GM21526 (cell line): ENCODE measurements at regions not wholly inside any gene's neighbourhood (a gene's known extent, or its start where the extent isn't known, plus 50 kb on each side); places are given as distances from the start of the nearest gene placed in this dataset.

Experiments used
- ATAC-seq: cut with Tn5 transposase; IDR thresholded peaks from one replicate; pipeline ENCODE4 v1.9.1; 2021; ENCODE audit warnings: moderate library complexity; ENCODE audit not compliant: unreplicated experiment, low FRiP score

DNA sequence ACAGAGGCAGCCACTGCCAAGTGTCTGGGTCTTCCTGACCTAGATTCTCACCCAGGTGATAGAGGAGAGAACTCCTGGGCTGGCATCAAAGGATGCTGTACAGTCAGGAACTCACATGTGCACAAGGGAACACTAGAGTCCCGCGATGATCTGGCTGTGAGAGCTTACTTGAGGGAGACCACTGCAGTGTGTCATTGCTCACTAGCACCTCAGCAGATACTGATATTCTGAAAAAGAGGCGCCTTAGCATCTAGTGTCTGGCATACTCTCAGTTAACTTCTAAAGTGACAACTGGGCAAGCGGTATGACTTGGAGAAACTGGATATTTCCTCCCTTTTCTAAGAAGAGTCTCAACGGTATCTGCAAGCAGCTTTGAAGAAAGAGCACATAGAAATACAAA lies 189.9 kb downstream of the CMPK2 start:
- no peak for ATAC-seq

DNA sequence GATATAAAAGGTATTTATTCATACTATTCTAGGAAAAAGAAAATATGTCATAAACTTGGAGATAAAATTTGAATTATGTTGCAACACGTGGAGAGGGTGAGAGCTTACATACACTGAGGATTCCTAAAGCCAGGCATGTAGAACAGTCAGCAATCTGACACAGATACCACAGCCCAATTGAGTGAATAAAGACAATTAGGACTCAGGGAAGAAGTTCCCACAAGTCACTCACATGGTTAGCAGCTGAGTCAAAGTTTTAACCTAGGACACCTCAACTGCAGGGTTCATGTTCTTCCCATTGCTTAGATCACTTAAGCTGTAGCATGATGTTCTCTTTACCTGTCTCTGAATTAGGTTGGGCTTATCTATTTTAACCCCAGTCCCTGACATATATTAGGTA lies 189.5 kb downstream of the CMPK2 start:
- ATAC-seq, result no peak

DNA sequence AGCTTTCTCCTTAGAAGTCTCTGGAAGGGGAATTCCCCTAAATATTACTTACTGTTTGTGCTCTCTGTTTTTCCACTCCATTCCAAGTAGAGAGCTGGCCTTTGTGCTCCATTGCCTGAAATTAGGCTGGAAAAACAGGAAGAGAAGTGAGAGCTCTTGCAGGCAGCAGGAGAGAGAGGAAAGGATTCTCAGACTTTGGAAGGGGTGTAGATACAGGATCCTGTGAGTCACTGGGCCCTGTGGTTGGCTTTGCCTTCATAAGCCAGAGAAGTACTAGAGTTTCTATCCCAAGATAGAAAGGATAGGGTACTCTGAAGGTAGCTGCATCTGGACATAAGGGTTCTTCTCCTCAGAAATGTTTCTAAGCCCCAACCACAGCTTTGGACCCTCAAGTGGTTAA lies 188.9 kb downstream of the CMPK2 start:
- ATAC-seq, result no peak

DNA sequence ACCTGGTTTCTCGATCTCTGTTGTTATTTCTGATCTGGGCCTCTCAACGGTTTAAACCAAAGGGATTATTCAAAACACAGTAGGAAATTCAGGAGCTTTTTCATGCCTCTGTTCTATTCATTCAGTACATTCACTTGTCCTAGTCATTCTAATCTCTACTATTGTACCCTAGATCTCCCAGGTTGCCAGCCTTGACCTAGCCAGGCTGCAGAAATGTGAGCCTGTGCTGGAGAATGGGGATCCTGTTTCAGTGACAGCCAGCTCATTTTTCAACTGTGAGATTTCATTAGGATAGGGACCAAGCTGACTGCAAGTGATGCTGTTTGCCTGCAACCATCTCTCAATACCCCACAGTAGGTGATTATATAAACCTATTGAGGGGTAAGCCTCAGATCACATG lies 186.2 kb downstream of the CMPK2 start:
- ATAC-seq, result no peak

DNA sequence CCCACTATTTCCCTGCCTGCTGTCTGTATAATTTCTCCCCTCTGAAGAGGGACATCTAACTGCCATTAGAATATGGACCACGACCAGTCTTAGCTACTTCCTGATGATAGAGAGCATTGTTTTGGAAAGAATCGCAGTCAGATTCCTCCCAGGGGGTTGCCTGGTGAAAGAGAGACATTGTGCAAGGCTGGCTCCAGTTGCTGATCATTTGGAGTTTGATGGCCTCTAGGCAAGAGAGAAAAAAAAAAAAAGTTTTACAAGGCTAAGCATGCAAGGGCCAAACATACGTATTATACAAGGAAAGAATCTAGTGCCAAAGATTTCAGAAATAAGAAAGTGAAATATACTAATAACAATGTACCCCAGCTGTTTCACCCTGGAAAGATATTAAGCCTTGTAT lies 182.2 kb downstream of the CMPK2 start:
- no peak for ATAC-seq

DNA sequence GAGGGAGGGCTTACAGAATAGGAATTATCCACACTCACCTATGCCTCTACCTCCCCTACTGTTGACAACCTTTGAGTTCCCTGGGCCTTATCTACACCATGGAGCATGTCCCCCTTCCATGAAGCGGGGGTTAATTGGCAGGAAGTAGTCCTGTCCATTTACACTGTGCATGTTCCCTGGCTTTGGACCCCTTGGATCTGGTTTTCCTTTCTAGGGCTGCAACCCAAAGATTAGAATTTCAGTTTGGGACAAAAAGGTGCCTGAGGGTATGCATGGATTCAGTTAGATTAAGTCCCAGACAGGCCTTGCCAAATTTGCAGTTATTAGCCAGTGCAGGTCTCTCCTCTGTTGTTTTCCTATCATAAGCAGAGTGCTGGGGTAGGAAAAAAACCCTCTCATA lies 180.3 kb downstream of the CMPK2 start:
- ATAC-seq, result no peak

DNA sequence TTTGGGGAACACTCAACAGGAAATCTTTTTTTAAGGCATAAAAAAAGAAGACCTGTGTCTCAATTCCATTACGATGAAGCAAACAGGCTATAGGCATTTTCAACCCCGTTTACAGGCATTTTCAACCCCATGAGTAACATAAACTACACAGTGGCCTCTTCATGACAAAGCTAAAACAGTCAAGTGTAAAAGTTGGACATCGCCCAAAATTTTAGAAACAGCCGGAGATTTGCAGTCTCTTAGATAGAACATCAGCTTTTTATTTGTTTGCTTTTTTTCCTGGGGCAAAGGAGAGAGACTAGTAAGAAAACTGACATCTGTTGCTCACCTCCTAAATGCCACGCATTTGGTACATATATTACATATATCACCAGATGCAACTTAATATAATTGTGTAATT lies 173.7 kb downstream of the CMPK2 start:
- ATAC-seq, result no peak

DNA sequence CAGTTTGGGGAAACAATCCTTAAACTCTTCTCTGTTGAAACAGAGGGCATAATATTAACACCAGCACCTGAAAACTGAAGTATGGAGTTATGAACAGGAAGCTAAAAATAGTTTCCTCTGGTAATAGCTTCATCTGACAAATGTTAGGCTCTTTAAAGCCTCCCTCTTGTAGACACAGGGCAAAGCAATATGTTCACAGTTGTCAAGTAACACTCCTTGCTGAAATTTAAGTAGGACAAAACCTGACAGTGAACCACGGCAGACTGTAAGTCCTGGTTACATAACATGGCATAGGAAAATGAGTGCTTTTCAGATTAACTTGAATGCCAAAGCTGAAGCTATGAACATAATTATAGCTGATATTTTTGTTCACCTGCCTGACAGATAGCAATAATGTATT lies 172.9 kb downstream of the CMPK2 start:
- ATAC-seq, result no peak

DNA sequence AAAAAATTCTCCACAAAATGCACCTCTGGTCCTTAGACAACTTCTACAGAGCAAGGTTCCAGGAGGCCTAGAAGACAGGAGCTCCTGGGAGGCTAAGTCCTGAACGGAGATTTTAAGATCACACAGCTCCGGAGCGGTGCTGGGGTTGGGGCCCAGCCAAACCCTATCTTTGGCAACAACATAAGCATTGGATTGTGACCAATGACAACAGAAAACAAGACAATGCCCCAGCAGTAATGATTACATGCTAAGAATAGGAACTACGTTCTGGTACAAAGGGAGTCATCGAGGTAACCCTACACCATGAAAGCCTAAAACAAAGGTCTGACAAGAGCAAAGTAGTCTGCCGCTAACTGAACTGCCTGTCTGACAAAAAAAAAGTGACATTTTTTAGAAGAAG lies 171.2 kb downstream of the CMPK2 start:
- no peak for ATAC-seq

DNA sequence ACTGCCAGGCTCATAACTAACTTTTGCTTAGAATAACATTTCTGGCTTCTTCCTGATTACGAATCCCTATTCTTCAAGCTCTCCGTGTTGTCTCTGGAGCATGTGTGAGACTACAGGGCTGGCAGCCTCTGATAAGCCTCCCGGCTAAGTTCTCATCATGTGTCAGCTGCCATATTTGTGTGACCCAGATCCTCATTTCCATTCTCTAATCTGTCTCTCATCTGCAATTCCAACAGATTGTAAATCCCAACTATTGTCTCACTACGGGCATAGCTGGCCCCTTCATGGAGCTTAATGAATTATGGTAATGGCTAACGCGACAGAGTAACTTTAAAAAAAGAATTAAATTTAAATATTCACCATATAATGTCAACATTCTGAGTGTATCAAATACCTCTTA lies 165.4 kb downstream of the CMPK2 start:
- ATAC-seq, result no peak

DNA sequence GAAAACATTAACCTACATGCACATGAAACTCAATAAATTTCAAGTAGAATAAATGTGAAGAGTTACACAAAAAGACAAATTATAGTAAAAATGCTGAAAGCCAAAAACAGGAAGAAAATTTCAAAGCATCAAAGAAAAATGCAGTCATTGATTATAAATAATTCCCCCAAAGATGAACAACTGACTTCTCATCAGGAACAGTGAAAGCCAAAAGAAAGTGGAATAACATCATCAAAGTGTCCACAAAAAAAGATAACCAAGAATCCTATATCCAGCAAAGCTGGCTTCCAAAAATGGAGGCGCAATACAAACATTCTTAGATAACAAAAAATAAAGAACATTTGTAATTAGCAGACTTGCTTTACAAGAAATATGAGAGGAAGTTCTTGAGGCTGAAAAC lies 161.6 kb downstream of the CMPK2 start:
- ATAC-seq, result no peak

DNA sequence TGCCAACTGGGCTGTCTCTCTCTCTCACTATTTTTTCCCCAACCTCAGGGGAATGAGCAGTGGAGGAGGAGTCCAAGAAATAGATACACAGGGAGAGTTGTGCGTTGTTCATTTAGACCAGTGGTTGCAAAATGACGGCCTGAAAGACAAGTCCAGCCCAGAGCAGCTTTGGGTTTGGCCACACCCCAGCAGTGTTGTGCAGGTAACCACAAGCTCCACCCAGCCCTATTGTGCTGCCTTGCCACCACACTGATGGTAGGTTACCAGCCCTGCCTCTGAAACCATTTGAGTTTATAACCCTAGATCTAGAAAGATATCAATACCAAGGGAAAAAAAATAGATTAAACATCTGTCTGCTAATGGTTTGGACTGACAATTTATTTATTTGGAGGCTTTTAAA lies 144.3 kb downstream of the CMPK2 start:
- no peak for ATAC-seq

DNA sequence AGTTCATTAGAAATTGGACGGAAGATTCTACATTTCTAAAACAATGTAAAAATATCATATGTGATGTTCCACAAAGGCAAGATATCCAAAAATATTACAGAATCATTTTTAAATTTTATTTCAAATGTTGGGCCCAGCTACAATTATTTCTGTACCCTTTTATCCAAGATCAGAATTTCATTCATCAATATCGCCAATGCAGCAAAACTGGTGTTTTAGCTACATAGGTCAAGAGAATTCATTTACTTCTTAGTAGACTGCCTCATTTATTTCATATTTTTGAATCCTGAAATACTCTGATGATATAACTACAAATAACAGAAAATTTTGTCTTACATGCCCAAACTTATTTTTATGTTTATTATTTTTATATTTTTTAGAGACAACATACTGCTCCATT lies 143.1 kb downstream of the CMPK2 start:
- ATAC-seq, result no peak

DNA sequence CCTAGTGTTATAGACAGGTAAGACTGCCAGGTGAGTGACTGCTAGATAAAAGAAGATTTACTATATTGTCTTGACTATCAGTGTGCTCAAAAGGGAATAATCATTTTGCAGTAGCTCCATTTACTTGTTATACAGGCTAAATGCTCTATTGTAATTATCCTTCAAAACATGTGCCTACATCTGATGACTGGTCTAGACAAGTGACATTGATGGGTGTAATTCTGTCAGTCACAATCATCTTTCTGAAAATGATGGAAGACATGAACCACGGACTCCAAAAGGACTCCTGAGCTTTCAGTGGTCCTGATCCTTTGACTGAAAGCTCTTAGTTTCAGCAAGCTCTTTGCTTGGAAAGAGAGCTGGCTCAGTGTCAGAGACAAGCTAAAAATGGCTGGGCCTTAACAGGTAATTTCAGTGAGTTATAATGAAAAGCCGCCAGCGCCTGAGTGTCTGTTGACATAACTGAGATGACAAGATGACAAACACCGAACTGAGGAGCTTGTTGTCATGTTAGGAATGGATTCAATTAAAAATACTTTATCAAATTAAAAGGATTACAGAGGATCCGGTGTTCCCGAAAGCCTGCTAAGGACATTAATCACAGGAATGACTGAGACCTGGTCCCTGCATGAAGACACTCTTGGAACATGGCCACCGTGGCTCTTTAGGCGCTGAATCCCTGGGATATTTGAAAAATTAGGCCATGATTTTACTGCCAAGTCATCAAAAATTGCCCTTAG lies 141.7 kb downstream of the CMPK2 start:
- no peak for ATAC-seq

DNA sequence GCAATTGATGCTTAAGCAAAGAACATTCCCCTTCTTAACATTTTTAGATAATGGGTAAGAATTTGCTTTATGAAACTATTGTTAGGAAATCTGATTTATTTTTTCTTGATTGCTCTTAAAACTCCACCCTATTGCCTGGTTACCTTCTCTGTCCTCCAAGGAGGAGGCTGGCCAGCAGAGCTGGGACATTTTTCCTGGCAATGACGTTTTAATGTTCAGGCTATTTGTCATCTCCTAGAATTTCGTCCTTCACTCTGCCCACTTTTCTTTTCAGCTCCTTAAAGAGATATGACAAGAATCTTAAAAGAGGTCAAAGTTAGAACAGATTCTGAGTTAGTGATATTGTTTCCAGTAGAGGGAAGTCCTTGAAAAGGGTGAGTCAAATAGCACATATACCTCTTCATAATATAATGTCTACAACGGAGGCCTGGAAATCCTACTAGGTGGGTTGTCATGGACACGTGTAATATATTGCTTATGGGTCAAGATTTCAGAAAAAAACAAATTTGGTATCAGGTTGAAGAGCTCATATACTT lies 141.0 kb downstream of the CMPK2 start:
- no peak for ATAC-seq

DNA sequence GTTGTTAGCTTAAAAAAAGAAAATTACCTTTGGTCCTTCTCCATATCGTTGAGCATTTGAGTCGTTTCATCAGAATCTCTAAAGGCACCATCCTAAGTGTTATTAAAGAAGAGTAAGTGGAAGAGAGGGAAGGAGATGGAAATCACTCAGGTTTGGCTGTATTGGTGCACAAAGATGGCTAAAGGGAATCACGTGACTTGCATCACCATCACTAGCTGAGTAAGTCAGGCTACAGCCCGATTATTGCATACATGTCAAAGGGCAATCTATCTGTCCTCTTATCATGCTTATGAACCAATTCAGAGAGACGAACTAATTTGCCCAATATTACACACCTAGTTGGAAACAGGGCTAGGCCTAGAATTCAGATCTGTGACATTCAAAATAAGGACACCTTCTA lies 137.6 kb downstream of the CMPK2 start:
- ATAC-seq, result no peak

DNA sequence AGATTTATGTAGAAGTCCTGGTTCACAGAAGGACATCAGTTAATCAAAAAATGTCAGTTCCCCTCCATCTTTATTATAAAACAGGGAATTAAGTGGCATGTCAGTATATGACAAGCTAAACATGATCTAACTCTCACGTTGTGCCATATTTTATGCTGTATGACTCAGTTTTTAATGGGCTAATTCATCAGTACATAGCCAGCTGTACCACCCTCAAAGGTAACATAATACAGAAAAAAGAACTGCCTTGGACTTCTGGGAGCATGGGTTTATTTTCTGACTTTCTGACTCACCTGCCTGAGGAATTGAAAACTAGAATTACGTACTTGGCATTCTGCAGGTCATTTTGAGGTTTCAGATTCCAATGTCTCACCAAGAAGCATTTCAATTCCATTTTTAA lies 135.7 kb downstream of the CMPK2 start:
- no peak for ATAC-seq

DNA sequence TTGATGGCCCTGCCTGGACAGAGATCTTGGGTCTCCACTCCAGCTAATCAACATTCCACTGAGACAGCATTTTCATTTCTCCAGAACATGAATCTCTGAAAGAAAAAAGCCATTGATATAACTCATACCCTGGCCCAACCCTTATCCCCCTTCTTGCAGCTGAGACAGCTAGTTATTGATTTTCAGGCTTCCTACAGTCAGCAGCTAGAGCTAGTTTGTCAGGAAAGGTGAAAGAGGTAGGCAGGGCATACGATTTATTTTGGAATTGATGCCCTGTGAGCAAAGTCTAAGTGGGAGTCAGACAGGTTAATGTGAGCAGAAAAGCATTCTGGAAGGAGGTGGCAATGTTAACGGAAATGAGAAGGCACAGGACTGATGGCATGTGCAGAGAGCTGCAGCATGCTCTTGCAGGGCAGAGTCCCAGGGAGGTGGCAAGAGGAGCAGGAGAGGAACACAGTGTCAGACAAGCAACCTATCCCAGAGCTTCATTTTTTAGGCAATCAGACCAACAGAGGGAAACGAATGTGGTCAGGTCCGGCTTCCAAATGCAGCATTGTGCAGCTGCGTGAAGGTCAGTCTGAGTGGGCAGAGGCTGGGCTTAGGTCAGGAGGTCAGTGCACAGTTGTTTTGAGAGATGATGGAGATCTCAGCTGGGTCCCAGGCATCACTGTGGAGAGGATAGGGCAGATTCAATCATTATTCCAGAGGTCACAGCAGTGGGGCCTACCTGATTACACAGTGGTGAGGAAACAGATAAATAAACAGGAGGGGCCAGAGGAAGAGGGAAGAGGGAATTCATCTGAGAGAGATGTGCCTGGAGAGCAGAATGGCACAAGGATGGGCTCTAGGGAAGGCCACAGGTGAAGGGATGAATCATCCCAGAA lies 134.8 kb downstream of the CMPK2 start:
- ATAC-seq, result no peak

DNA sequence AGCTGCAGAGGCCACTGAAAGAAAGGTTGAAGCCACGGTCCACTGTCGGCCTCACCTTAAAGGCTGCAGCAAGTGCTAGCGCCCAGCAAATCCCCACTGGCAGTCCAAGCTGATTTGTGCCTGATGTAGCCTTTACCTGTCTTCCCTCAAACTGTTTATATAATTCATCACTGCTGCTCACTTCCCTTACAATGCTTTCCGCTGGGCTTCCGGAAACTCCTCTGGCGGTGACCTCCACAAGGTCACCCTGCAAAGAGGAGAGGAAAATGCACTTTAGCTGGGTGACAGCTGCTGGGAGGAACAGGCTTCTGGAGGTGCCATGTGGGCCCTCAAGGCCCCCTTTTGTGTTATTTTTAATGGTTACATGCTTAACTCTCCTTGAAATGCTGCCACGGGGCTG lies 126.2 kb downstream of the CMPK2 start:
- no peak for ATAC-seq

DNA sequence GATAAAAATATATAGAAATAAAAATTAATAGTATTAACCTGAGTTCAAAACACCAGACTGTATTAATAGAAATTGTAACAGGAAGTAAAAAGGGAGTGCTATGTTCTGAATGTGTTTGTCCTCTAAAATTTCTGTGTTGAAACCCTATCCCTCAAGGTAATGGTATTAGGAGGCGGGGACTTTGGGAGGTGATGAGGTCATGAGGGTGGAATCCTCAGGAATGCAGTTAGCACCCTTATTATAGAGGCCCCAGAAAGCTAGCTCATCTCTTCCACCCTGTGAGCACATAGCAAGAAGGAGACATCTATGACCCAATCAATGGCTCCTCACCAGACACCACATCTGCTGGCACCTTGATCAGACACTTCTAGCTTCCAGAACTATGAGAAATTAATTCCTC lies 124.5 kb downstream of the CMPK2 start:
- no peak for ATAC-seq

DNA sequence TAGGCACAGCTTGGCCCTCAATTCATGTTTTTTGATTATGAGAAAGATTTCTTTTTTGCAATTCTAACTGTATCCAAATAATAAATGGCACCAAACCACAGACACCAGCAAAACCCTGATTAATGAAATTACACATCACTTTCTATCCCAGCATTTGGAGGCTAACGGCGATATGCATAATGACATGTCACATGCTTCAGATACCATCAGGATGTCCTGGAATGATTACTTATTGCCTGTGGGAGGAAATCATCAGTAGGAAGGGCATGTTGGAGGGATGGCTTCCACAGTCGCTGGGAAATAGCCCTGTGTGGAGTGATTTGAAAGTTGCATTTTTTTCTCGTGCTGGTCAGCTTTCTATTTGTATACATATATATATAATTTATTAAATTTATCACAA lies 121.7 kb downstream of the CMPK2 start:
- no peak for ATAC-seq

DNA sequence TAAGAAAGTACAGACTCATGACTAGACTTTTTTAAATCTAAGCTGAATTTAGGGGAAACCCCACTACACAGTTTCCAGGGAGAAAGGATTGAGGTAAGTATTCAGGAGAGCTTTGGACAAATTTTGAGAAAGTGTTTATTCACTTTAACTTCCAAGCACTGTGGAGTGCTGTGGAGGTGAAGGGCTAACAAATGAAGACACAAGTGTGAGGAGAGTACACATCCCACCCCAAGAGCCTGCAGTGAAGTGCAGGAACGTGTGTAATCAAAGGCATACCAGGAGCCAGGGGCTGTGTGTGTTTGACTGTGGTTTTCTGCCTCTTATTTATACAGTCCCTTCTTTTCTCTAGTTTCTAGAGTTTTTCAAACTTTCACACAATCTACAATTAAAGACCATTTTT lies 118.3 kb downstream of the CMPK2 start:
- no peak for ATAC-seq
